PC-3 (cell line): ENCODE measurements at regions not wholly inside any gene's neighbourhood (a gene's known extent, or its start where the extent isn't known, plus 50 kb on each side); places are given as distances from the start of the nearest gene placed in this dataset.

Experiments
- ATAC-seq: fragments of 200-7000 bp; cut with Tn5 transposase; 2 replicates; pipeline ENCODE4 v1.9.1; 2020; ENCODE audit warnings: mild to moderate bottlenecking, moderate library complexity
- BruUV-seq: library from RNA; stranded (reverse); fragments of 400-500 nt; replicated peaks from 2 replicates; lab custom pipeline; 2021; lab: Mats Ljungman, UMichigan
- CTCF ChIA-PET: fragments of 300-600 bp; sonication (Branson Sonifier 250); formaldehyde crosslinking; loops from one replicate; lab custom pipeline; 2022; ENCODE audit warnings: antibody characterized with exemption; lab: Charles Lee
- POLR2A ChIA-PET: fragments of 300-600 bp; sonication (Branson Sonifier 250); formaldehyde crosslinking; loops from one replicate; lab custom pipeline; 2022; ENCODE audit warnings: antibody characterized with exemption; ENCODE audit not compliant: unreplicated experiment; lab: Charles Lee
- DNase-seq: peaks from one replicate; pipeline ENCODE4 v3.0.0-alpha.2; 2015
- H2AFZ ChIP-seq: fragments of 300-600 bp; sonication (generic); 2 replicates; pipeline ENCODE4 v1.6.0; 2016; ENCODE audit warnings: antibody characterized with exemption, low read length
- H3F3A ChIP-seq: fragments of 300-600 bp; sonication (generic); one replicate; pipeline ENCODE4 v1.6.0; 2017; ENCODE audit warnings: antibody characterized with exemption, low read length, control low read depth, mild to moderate bottlenecking; ENCODE audit not compliant: unreplicated experiment
- H3K27ac ChIP-seq: fragments of 300-600 bp; sonication (generic); 2 replicates; pipeline ENCODE4 v1.5.1; 2016; ENCODE audit warnings: mild to moderate bottlenecking, low read length
- H3K27me3 ChIP-seq: fragments of 300-600 bp; sonication (generic); 2 replicates; pipeline ENCODE4 v1.6.1; 2016; ENCODE audit warnings: low read length, mixed read lengths
- H3K36me3 ChIP-seq: fragments of 300-600 bp; sonication (generic); 2 replicates; pipeline ENCODE4 v1.6.1; 2016; ENCODE audit warnings: low read depth, mixed run types, low read length, mixed read lengths
- H3K4me1 ChIP-seq: fragments of 300-600 bp; sonication (generic); 2 replicates; pipeline ENCODE4 v1.5.1; 2016; ENCODE audit warnings: low read length; ENCODE audit not compliant: insufficient read depth
- H3K4me2 ChIP-seq: fragments of 300-600 bp; sonication (generic); 2 replicates; pipeline ENCODE4 v1.6.0; 2016; ENCODE audit warnings: low read length
- H3K4me3 ChIP-seq: fragments of 300-600 bp; sonication (generic); 2 replicates; pipeline ENCODE4 v1.5.1; 2016; ENCODE audit warnings: mild to moderate bottlenecking, low read length, mixed read lengths
- H3K79me2 ChIP-seq: fragments of 300-600 bp; sonication (generic); 2 replicates; pipeline ENCODE4 v1.6.1; 2017; ENCODE audit warnings: low read length, mixed read lengths
- H3K9ac ChIP-seq: fragments of 300-600 bp; sonication (generic); 2 replicates; pipeline ENCODE4 v1.6.0; 2016; ENCODE audit warnings: mild to moderate bottlenecking, low read length
- H3K9me2 ChIP-seq: fragments of 300-600 bp; sonication (generic); replicated peaks from 2 replicates; pipeline ENCODE4 v1.6.1; 2016; ENCODE audit warnings: mixed run types, low read length, mixed read lengths
- H3K9me3 ChIP-seq: fragments of 300-600 bp; sonication (generic); 2 replicates; pipeline ENCODE4 v1.6.1; 2016; ENCODE audit warnings: low read length, mixed read lengths
- H4K20me1 ChIP-seq: fragments of 300-600 bp; sonication (generic); 2 replicates; pipeline ENCODE4 v1.6.1; 2016; ENCODE audit warnings: low read length, mixed read lengths
- CTCF ChIP-seq: fragments of 300-600 bp; sonication (generic); conservative IDR thresholded peaks from 2 replicates; pipeline ENCODE4 v1.5.1; 2017; ENCODE audit warnings: antibody characterized with exemption, low read depth, mild to moderate bottlenecking, low read length
- EZH2 ChIP-seq: fragments of 300-600 bp; sonication (generic); IDR thresholded peaks from one replicate; pipeline ENCODE4 v1.6.1; 2017; ENCODE audit warnings: antibody characterized with exemption, mild to moderate bottlenecking, low read length; ENCODE audit not compliant: unreplicated experiment
- EZH2phosphoT487 ChIP-seq: fragments of 300-600 bp; sonication (generic); IDR thresholded peaks from 2 replicates; pipeline ENCODE4 v1.6.1; 2018; ENCODE audit warnings: mild to moderate bottlenecking, antibody characterized with exemption, low read length, borderline replicate concordance
- intact Hi-C: fragments of 100-400 bp; cut with micrococcal nuclease; formaldehyde crosslinking; loops from 2 replicates; pipeline ENCODE4 v1.9.0; 2023

GRCh38 chr9:96029722-96030530 is 154.4 kb downstream of the ERCC6L2 start:
- BruUV-seq, result no TSS peak
- Histone ChIP-seq H4K20me1 (peaks cover 4% of the 10 kb centered on the region; the same call in 1 of the 2 replicates), H3K9me3 (no peaks in the 10 kb centered on the region), H3K4me3 (no peak overlapping the region), H3K27ac (no peak overlapping the region), H3K36me3 (no peaks in the 10 kb centered on the region), H3F3A (no peaks in the 10 kb centered on the region), H3K4me1 (peaks cover 14% of the 10 kb centered on the region), H3K4me2 (no peak overlapping the region), H3K9me2 (no peaks in the 10 kb centered on the region), H3K9ac (no peak overlapping the region), H3K79me2 (no peaks in the 10 kb centered on the region), H3K27me3 (no peaks in the 10 kb centered on the region), H2AFZ (no peak overlapping the region)
- TF ChIP-seq CTCF (no peak), EZH2 (no peak), EZH2phosphoT487 (no peak)
- POLR2A ChIA-PET, result no interaction called here
- CTCF ChIA-PET, result no interaction called here
- intact Hi-C loops, result no loop called here
- DNase-seq (no peak), ATAC-seq (no peak)

- H3K9me2 ChIP-seq, result no peaks in the 10 kb centered on the region
- intact Hi-C loops, result no loop called here
- ATAC-seq, result no peak
Observed at GRCh38 chr9:96027251-96028131, 152.0 kb downstream of the ERCC6L2 start.

More at GRCh38 chr9:96027251-96028131, 152.0 kb downstream of the ERCC6L2 start:
- POLR2A ChIA-PET, result no interaction called here
- Histone ChIP-seq H2AFZ (no peak overlapping the region), H3K27me3 (no peaks in the 10 kb centered on the region), H3K79me2 (no peaks in the 10 kb centered on the region), H3K4me2 (no peak overlapping the region), H3K27ac (no peak overlapping the region), H3K9me3 (no peaks in the 10 kb centered on the region), H4K20me1 (peaks cover 4% of the 10 kb centered on the region; the same call in 1 of the 2 replicates), H3K9ac (no peak overlapping the region), H3F3A (no peaks in the 10 kb centered on the region), H3K4me1 (peaks cover 14% of the 10 kb centered on the region), H3K36me3 (no peaks in the 10 kb centered on the region), H3K4me3 (no peak overlapping the region)
- TF ChIP-seq CTCF (no peak), EZH2phosphoT487 (no peak)
- CTCF ChIA-PET, result no interaction called here
- BruUV-seq, result no TSS peak
- DNase-seq, result no peak
